Suprapubic skin (tissue), 4 donors: ENCODE measurements at regions not wholly inside any gene's neighbourhood (a gene's known extent, or its start where the extent isn't known, plus 50 kb on each side); places are given as distances from the start of the nearest gene placed in this dataset.
"Not testable (repeated sequence)": the region's sequence is repeated elsewhere in the genome, so short reads cannot be mapped to it uniquely, and the experiment has no call there.

Experiments
- DNase-seq, 2 donors: peaks; one replicate each; pipeline ENCODE4 v3.0.0-alpha.2; 2019; ENCODE audit warnings: low spot score in 2 of 2
- H3K27ac ChIP-seq: fragments of 200-600 bp; sonication (generic); one replicate; pipeline ENCODE4 v1.5.1; 2019
- H3K27me3 ChIP-seq: fragments of 200-600 bp; sonication (generic); one replicate; pipeline ENCODE4 v1.5.1; 2019
- H3K36me3 ChIP-seq: fragments of 200-600 bp; sonication (generic); one replicate; pipeline ENCODE4 v1.5.1; 2019
- H3K4me1 ChIP-seq: fragments of 200-600 bp; sonication (generic); one replicate; pipeline ENCODE4 v1.5.1; 2019
- H3K4me3 ChIP-seq: fragments of 200-600 bp; sonication (generic); one replicate; pipeline ENCODE4 v1.5.1; 2019; ENCODE audit warnings: mild to moderate bottlenecking
- H3K9me3 ChIP-seq: fragments of 200-600 bp; sonication (generic); one replicate; pipeline ENCODE4 v1.5.1; 2019
- EP300 ChIP-seq: sonication (generic); formaldehyde crosslinking; IDR thresholded peaks from one replicate; pipeline ENCODE4 v1.6.1; 2017; ENCODE audit warnings: antibody characterized with exemption
- POLR2A ChIP-seq, 2 donors: fragments of 450-650 bp; IDR thresholded peaks; one replicate each; pipeline ENCODE4 v1.6.1; 2017; ENCODE audit warnings: antibody characterized with exemption in 2 of 2, mild to moderate bottlenecking in 2 of 2, moderate library complexity in 2 of 2
- POLR2AphosphoS5 ChIP-seq, 3 donors: sonication (generic); formaldehyde crosslinking; IDR thresholded peaks; one replicate each; pipeline ENCODE4 v1.6.1; 2017; ENCODE audit warnings: antibody characterized with exemption in 3 of 3
- WGBS: methylation state at CpG from one replicate; pipeline ENCODE4 v1.1.5; 2018; 5-methylcytosine and 5-hydroxymethylcytosine counted together
- TF ChIP-seq, protein P1 (sequence below), 2 donors: fragments of 200-600 bp in 1 of 2; fragments of 450-650 bp in 1 of 2; sonication (generic) in 1 of 2; IDR thresholded peaks; one replicate each; pipeline ENCODE4 v1.5.1; 2016 to 2019; ENCODE audit warnings: antibody characterized with exemption in 2 of 2, mild to moderate bottlenecking in 1 of 2, moderate library complexity in 1 of 2

DNA sequence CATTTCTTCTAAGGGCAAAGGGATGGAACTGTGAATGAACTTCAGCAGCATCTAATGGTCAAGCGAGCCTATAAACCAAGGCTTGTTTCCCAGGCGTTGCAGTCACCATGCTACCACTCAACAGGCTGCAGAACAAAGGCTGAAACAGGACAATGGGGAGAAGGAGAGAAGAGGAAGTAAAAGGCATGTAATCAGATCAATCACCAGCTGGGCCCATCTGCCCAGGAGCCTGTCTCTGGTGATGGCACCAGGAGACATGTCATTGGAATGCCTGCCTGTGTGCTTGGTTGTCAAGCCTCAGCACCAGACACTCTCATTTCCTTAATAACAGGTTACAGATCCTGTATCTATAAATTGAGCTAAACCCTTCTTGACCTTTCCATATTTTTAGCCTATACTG is 81.7 kb upstream of the UMPS start:
- no peak for DNase-seq
- TF ChIP-seq, protein P1, sequence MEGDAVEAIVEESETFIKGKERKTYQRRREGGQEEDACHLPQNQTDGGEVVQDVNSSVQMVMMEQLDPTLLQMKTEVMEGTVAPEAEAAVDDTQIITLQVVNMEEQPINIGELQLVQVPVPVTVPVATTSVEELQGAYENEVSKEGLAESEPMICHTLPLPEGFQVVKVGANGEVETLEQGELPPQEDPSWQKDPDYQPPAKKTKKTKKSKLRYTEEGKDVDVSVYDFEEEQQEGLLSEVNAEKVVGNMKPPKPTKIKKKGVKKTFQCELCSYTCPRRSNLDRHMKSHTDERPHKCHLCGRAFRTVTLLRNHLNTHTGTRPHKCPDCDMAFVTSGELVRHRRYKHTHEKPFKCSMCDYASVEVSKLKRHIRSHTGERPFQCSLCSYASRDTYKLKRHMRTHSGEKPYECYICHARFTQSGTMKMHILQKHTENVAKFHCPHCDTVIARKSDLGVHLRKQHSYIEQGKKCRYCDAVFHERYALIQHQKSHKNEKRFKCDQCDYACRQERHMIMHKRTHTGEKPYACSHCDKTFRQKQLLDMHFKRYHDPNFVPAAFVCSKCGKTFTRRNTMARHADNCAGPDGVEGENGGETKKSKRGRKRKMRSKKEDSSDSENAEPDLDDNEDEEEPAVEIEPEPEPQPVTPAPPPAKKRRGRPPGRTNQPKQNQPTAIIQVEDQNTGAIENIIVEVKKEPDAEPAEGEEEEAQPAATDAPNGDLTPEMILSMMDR (IDR thresholded peaks at IDR 0.05), result no peak
- no peak for TF ChIP-seq POLR2AphosphoS5 (IDR thresholded peaks at IDR 0.05)
- no peak for TF ChIP-seq POLR2A (IDR thresholded peaks at IDR 0.05)
- Histone ChIP-seq H3K9me3 (no peaks in the 10 kb centered on the region), H3K4me1 (no peaks in the 10 kb centered on the region), H3K36me3 (no peaks in the 10 kb centered on the region), H3K27ac (no peak overlapping the region), H3K27me3 (no peaks in the 10 kb centered on the region), H3K4me3 (no peak overlapping the region)
- WGBS, result 90% methylated on average over 2 of the region's 2 CpGs

DNA sequence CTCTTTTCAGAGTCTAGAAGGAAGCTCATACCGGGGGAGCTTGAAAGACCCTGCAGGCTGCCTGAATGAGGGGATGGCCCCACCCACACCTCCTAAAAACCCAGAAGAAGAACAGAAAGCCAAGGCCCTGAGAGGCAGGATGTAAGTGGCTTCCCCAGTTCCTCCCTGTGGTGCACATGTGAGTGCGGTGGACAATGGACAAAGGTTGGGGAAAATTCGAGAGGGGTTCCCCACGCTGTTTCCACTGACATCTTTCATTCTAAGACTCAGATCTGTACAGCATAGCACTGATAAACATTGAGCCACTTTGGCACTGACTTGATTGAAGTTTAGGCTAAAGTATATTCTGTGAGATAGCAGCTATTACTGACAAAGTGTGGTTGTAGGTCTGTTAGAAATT is 79.5 kb upstream of the UMPS start:
- 80% methylated on average over 4 of the region's 4 CpGs for WGBS
- DNase-seq, result no peak
- TF ChIP-seq EP300, result no peak
- TF ChIP-seq, protein P1 (IDR thresholded peaks at IDR 0.05), result no peak
- TF ChIP-seq POLR2AphosphoS5 (IDR thresholded peaks at IDR 0.05), result no peak
- TF ChIP-seq POLR2A (IDR thresholded peaks at IDR 0.05), result no peak
- H3K27me3 ChIP-seq, result no peaks in the 10 kb centered on the region
- H3K4me1 ChIP-seq, result no peaks in the 10 kb centered on the region
- H3K36me3 ChIP-seq, result no peaks in the 10 kb centered on the region
- no peaks in the 10 kb centered on the region for H3K9me3 ChIP-seq
- no peak overlapping the region for H3K27ac ChIP-seq
- no peak overlapping the region for H3K4me3 ChIP-seq

DNA sequence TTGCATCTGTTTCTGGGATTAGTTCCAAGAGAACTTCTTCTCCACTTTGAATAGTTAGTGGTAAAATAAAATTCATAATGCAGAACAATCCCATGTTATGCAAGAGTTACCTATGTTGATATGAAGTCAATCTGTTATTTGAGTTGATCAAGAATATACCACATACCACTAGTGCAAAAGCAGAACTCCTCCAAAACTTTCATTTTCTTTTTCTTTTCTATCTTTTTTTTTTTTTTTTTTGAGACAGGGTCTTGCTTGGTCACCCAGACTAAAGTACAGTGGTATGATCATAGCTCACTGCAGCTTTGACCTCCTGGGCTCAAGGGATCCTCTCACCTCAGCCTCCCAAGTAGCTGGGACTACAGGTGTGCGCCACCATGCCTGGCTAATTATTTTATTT is 78.8 kb upstream of the UMPS start:
- not testable (repeated sequence) for H3K9me3 ChIP-seq, H3K27ac ChIP-seq, H3K27me3 ChIP-seq, H3K4me1 ChIP-seq, H3K4me3 ChIP-seq, H3K36me3 ChIP-seq, DNase-seq
- 100% methylated on average over 1 of the region's 1 CpG for WGBS

DNA sequence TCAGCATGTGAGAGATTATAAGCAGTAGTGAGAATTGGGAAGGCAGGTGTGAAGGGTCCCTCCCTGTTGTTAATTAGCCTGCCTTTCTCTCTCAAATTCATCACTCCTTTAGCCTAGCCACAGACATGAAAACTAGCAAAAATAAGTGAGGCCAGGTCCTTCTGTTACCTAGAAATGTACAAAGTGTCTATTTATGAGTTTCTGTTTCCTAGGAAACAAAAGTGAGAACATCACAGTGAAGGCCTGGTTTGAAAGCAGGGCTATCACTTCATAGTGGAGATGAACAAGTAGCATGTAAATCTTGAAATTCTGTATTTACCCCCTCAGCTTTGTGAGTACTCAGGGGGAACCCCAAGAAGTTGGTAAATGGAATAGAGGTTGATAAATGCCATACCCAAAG is 78.2 kb upstream of the UMPS start:
- Histone ChIP-seq H3K27ac (no peak overlapping the region), H3K9me3 (no peaks in the 10 kb centered on the region), H3K27me3 (no peaks in the 10 kb centered on the region), H3K36me3 (no peaks in the 10 kb centered on the region), H3K4me1 (no peaks in the 10 kb centered on the region), H3K4me3 (no peak overlapping the region)
- no peak for TF ChIP-seq EP300
- TF ChIP-seq POLR2A (IDR thresholded peaks at IDR 0.05), result no peak
- TF ChIP-seq, protein P1 (IDR thresholded peaks at IDR 0.05), result no peak
- TF ChIP-seq POLR2AphosphoS5 (IDR thresholded peaks at IDR 0.05), result no peak
- no peak for DNase-seq

DNA sequence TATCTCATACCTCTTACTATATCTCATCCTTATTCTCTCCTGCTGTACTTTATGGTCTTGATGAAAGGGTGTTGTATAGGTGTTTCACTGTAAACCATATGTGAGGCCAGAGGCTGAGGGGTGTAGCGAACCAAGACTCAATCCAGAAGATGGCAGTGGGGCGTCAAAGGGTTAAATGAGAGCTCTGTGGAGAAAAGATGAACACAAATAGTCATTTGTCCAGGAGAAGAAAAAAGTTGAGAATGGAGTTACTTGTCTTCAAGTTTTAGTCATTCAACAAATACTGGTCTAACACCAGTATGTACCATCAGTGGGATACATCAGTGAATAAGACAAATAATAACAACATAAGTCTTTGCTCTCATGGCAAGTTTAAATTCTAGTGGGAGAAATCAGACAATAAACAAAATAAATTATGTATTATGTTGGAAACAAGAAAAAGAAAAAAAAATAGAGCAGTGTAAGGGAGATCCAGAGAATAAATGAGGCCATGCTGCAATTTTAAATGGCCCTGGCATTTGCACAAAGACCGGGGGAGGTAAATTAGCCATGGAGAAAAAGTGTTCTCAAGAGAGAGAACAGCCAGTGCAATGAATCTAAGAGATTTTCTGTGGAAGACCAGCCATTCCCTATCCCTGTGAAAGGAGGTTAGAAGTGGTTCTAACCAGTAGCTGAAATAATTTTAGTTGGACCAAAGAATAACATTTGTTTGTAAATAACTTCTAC is 77.0 kb upstream of the UMPS start:
- Histone ChIP-seq H3K27me3 (no peaks in the 10 kb centered on the region), H3K4me3 (no peak overlapping the region), H3K36me3 (peaks cover 5% of the 10 kb centered on the region), H3K9me3 (no peaks in the 10 kb centered on the region), H3K4me1 (no peaks in the 10 kb centered on the region), H3K27ac (no peak overlapping the region)
- WGBS, result 75% methylated on average over 3 of the region's 3 CpGs
- no peak for DNase-seq
- TF ChIP-seq POLR2AphosphoS5 (IDR thresholded peaks at IDR 0.05) (no peak), EP300 (no peak), POLR2A (IDR thresholded peaks at IDR 0.05) (no peak)
- TF ChIP-seq, protein P1 (IDR thresholded peaks at IDR 0.05), result no peak
